ENCODE measurements at regions not wholly inside any gene's neighbourhood (a gene's known extent, or its start where the extent isn't known, plus 50 kb on each side); places are given as distances from the start of the nearest gene placed in this dataset.

GRCh38 chr17:72305472-72305871 is 184.7 kb downstream of the SOX9 start:
- TF ChIP-seq CTCF (conservative IDR thresholded peaks at IDR 0.05 in 1 of 2, IDR thresholded peaks at IDR 0.05 in 1 of 2; ENCODE audit: low read depth in 1 of 2, low read length in 2 of 2): no peak
- TF ChIP-seq EZH2 (IDR thresholded peaks at IDR 0.05; ENCODE audit: low read length, missing control alignments): no peak

All from fibroblast of lung (primary cell).